ENCODE measurements at regions not wholly inside any gene's neighbourhood (a gene's known extent, or its start where the extent isn't known, plus 50 kb on each side); places are given as distances from the start of the nearest gene placed in this dataset.
A peak's percentile ranks its signal among the peaks of the same experiment; 100 is the strongest.

DNA sequence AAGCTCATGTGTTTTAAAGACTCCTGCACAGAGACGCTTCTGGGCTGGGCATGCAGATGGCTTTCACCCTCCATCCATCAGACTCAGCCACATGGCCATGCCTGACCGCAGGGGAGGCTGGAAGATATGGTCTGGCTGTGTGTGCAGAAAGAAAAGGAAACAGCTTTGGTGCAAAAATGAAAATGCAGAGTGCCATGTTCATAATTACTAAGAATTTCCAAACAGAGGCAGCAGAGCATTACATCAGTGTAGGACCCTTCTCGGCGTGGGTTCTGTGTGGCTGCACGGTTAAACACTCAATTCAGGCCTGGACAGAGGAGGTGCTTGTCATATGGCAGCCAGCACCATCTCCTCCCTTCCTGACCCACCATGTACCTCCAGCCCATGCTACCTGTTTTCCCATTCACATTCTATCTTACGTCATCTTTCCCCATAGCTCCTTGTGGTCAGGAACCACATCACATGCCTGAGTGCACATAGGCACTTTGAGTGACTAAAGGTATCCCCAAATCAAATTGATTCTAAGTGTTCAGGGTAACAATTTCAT is 200.3 kb upstream of the ID2 start:
- no peak for DNase-seq

- DNase-seq: no peak
Observed at GRCh38 chr2:8482432-8482831, 199.4 kb upstream of the ID2 start.

DNA sequence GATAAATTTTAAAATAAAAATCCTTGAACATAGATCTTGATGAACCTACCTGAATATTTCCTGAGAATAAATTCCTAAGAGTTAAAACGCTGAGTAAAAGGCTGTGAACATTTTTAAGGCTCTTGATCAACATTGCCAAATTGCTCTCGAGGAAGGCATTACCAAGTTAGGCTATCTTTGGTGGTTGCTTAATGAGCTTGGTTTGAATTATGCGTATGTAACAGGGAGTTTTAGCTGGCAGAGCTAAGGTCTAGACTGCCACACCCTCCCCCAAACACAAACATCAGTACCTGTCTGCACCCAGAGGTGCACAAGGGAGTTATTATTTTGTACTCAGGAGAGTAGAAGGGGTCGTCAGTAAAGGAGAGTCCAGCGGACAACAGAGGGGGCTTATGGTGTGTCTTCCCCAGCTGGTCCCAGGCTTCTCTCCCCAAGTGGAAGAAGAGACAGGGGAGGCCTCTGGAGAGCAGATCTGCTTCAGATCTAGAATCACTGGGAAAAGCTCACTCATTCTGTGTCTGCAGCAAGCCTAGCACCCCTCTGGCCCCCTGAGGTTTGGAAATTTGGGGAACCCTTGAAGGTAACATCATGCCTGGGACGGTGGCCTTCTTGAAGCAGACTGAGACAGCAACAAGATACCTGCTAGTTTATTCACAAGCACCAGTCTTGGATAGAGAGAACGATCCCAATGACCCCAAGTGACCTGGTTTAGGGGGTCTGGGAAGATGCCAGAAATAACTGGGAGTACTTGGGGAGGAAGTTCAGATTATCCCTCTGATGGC is 197.2 kb upstream of the ID2 start:
- DNase-seq: no peak

DNA sequence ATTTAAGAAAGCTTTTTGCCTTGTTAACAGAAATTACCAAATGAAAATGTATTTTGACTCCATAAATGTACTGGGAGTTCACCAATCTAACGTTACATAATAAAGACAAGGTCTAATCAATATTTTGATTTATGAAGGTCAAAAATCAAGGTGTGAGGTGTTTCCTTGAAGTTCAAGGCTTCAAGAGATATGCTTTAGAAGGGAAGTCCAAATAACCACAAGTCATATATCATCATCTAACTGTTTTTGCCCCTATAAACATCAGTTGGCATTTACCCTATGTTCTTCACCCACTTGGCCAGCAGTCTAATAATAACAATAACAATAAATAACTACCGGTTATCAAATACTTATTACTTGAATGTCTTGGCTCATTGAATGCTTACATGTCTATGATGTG is 196.1 kb upstream of the ID2 start:
- no peak for DNase-seq

DNA sequence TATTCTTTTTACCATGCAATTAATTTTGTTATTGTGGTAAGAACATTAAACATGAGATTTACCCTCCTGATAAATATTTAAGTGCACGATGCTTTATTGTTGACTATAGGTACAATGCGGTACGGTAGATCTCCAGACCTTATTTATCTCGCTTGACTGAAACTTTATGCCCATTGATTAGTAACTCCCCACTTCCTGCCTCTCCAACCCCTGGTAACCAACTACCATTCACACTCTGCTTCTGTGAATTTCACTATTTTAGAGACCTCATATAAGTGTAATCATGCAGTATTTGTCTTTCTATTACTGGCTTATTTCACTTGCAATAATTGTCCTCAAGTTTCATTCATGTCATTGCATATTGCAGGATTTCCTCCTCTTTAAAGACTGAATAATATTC is 195.7 kb upstream of the ID2 start:
- DNase-seq: no peak

- DNase-seq: no peak
Observed at GRCh38 chr2:8487461-8487932, 194.4 kb upstream of the ID2 start.

DNA sequence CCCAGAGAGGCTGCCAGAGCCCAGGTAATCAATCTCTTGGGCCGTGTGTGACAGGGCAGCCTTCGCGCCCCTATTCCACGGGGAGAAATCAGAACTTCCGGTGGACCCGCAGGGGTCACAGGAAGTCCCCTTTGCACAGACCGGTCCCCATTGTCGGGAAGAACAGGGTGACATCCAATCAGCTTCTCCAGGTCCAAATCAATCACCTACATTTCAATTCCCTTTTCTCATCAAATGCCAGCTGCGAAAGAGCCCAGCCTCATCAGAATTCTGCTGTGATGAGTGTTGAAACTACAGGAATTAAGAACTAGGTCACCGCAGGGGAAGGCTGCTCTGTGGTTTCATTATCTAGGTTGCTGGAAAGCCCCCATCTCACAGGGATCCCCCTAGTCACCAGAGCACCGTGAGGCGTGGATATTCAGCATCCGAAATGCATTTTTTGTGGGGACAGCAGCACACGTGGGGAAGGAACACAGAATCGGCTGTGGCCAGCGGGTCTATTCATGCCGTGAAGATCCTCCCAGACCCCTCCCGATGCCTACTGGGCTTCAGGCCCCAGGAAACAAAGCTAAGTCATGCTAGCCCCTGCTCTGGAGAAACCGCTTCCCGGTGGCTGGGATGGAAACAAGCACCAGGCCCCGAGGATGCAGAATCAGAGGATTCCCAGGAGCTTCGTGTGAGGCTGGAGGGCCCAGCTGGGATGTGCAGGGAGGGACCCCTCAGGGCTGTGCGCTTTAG is 193.7 kb upstream of the ID2 start:
- DNase-seq: no peak

DNA sequence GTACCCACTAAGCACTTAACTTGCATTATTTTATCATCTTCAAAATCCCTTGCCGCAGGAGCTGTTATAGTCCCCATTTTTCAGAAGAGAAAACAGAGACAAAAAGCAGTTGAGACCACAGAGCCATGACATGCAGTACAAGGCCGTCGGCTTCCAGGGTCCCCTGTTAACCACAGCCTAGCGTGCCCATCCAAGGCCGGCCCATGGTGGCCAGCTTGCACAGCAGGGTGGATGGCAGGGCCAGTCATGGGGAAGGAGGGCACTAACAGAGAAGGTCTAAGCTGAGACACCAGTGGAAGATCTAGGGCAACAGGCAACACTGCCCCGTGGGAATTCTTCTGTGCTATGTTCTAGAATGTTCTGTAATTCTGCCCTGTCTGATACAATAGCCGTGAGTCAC is 192.6 kb upstream of the ID2 start:
- no peak for DNase-seq

DNA sequence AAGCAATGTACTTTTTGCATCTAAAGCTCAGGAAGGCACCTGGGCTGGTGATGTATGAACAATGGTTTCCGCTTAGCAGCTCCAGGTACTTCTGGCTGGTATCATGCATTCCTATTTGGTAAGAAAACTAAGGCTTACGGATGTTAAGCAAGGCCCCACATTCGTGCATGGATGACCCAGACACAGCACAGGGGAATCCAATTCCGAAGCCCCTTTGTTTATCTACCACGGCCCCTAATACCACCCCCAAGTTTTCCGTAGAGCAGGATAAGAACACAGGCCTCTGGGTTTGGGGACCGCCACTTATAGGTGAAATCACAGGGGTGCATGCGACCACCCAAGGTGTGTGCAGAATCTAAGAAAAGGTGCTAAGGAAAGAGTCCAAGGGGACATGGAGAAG is 192.1 kb upstream of the ID2 start:
- no peak for DNase-seq

DNA sequence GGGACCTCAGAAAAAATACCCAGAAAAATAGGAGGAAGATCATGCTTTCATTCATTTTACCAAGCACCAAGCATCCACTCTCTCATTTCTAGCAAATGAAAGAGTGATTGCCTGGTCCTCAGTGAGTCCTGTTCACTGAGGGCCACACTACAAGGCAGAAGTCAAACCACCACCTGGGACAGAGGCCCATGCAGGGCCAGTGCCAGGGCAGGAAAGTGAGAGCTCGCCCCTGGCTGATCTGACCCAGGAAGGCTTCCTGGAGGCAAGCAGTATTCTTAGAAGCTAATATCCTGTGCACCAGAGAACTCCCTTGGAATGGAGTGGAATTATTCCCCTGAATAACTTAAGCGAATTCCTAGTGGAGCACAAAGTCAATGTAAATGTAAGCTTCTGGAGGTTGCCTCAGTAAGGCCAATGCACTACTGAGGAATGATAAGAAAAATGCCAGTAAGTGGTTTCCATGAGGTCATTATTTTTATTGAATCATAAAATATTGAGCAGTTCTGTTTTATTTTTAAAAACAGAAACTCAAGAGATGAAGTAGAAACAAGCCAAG is 191.6 kb upstream of the ID2 start:
- DNase-seq: no peak

DNA sequence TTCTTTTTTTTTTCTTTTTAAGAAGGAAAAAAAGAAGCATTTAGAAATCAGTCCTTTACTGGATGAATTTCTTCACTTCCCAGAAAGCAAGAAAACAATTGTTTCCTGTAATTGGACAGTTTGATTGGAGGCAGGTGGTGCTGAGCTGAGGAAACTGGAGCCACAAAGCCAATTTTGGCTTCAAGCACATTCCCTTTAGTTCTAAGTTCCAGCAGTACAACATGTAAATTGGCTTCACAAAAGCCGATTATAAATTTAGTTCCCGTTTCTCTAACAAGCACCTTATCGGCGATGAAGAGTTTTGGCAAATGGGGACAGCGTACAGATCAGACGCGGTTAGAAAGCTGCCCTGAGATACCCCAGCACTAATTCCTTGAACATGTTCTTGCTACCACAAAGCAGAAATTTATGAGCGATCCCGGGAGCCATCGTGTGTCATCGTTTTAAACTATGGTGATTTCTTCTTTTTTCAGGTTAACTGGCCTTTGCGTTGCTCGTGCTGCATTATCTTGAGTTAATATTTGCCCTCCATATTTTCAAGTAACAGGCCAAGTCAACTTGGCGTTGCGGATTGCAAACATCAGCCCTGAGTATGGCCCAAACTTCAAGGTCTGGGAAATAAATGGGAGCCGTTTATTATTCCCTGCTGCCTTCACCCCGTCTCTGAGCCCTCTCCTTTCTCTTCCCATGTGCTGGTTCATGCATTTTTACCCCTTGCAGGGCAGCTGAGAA is 190.4 kb upstream of the ID2 start:
- DNase-seq: no peak

- no peak for DNase-seq
Observed at GRCh38 chr2:8494151-8494550, 187.7 kb upstream of the ID2 start.

- peak; percentile 24 for DNase-seq
Observed at GRCh38 chr2:8494589-8494988, 187.3 kb upstream of the ID2 start.

GRCh38 chr2:8495189-8495989 is 186.5 kb upstream of the ID2 start:
- DNase-seq: peak; percentile 45

DNA sequence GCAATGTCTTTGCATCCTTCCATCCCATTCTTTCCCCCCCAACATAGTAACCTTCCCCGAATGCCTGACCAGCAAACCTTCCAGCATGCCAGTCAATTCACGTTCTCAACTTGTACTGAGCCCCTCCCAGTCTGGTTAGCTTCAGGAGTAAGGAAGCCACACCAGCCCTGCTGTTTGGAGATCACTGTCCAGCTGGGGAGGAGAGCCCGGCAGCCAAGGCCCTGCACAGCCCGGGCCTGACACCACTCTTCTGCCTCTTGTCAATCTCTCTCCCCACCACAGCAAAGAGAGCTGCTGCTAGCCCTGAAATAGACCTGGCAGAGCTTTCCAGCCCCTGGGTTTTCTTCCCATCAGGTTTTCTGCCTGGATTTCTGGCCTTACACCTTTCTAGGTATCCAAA is 185.8 kb upstream of the ID2 start:
- DNase-seq: no peak

DNA sequence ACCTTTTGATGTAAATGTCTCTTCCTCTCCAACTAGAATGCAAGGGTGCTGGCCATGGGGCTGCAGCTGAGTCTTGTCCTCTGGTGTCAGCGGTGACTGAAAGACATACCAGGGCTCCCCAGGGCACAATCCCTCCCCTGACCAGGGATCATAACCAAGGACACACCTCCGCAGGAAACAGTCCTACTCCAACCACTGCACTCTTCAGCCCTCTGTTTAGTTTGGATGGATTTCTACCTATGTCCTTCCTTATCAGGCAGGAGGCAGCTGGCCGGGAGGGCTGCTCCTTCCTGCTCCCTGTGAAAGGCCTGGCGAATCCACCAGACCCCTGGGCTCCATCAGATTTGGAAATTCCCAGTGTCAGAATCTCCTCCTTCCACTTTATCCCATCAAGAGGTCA is 185.2 kb upstream of the ID2 start:
- DNase-seq: no peak

DNA sequence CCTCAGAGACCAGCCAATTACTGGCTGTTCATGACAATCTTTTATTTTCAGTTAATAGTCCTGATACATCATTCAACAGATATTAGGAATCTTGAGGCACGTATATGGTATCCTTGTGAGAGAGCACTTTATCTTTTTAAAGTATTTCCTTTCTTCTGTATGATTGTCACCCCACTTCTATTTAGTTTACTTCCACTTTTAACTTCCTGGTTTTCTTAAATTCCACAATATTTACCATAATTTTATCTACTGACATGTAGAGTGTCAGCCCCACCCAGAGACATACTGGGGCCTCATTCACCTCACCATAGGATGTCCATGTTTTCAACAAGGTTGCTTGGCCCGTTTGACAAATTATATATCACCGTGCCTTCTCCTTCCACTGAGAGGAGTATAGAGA is 182.9 kb upstream of the ID2 start:
- DNase-seq: no peak

GRCh38 chr2:8500124-8501054 is 181.5 kb upstream of the ID2 start:
- peak; percentile 92 for DNase-seq

DNA sequence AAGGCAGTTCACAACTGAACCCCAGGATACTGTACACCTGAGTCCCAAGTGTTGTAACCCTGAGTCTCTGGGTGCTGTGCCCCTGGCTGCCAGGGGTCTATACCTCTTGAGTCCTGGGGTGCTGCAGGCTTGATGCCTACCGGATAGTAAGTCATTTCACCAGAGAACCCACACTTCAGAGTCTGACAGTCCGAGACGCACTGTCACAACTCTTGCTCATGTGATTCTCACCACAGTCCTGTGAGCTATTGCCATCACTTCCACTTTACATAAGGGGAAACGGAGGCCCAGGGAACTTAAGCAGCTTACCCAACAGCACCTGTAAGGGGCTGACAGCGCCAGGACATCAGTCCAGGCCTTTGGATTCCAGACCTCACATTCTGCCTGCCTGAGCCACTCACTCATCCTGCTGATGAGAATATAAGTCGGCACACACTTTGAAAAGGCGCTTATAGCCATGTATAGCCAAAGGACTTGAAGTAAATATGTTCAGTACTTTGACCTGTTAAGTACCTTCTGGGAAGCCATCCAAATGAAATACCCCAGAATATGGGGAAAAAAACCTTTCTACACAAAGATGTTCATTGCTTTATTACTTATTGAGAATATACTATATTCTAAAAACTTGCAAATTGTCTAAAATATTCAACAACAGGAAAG is 180.7 kb upstream of the ID2 start:
- peak; percentile 53 for DNase-seq

DNA sequence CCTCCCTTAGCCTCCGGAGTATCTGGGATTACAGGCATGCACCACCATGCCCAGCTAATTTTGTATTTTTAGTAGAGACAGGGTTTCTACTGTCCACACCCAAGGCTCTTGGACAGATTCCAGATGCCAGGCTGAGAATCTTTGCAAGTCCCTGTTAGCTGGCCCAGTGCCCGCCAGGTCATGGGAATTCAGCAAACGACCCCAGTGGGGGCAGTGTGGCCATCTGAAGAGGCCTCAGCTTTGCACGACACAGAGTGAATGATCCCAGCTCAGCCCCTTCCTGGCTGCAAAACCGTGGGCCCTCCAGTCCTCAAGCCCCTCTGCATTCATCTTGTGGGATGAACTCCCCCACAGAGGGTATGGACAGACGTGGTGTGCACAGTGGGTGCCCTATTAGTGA is 179.5 kb upstream of the ID2 start:
- DNase-seq: no peak

All from NCI-H510A treated with DMSO at 0.1 percent for 48 hours (cell line).